HAP-1 (cell line): ENCODE measurements at regions not wholly inside any gene's neighbourhood (a gene's known extent, or its start where the extent isn't known, plus 50 kb on each side); places are given as distances from the start of the nearest gene placed in this dataset.
A peak's percentile ranks its signal among the peaks of the same experiment; 100 is the strongest.

Source experiments
- DNase-seq, 2 experiments: peaks; one replicate each; pipeline ENCODE4 v3.0.0-alpha.2; 2016 to 2020; ENCODE audit warnings: low spot score in 2 of 2
- H3K27me3 ChIP-seq: fragments of 250-450 bp; sonication (Bioruptor Pico); 2 replicates; pipeline ENCODE4 v1.5.1; 2020; ENCODE audit warnings: low read depth, mild to moderate bottlenecking, moderate library complexity
- H3K36me3 ChIP-seq: fragments of 250-450 bp; sonication (Bioruptor Pico); replicated peaks from 2 replicates; pipeline ENCODE4 v1.5.1; 2020; ENCODE audit warnings: mild to moderate bottlenecking
- H3K4me1 ChIP-seq: fragments of 250-450 bp; sonication (Bioruptor Pico); 2 replicates; pipeline ENCODE4 v1.5.1; 2020; ENCODE audit warnings: mild to moderate bottlenecking
- H3K4me3 ChIP-seq: fragments of 250-450 bp; sonication (Bioruptor Pico); 2 replicates; pipeline ENCODE4 v1.5.1; 2020; ENCODE audit warnings: mild to moderate bottlenecking, moderate library complexity
- H3K9me3 ChIP-seq: fragments of 250-450 bp; sonication (Bioruptor Pico); 2 replicates; pipeline ENCODE4 v1.5.1; 2020; ENCODE audit warnings: mild to moderate bottlenecking, moderate library complexity
- in situ Hi-C: fragments of 300-500 bp; cut with MboI; formaldehyde crosslinking; loops from 3 replicates; pipeline ENCODE4 v1.14.3; 2020; ENCODE audit warnings: low sequenced_read_pairs, inconsistent platforms, mixed read lengths

DNA sequence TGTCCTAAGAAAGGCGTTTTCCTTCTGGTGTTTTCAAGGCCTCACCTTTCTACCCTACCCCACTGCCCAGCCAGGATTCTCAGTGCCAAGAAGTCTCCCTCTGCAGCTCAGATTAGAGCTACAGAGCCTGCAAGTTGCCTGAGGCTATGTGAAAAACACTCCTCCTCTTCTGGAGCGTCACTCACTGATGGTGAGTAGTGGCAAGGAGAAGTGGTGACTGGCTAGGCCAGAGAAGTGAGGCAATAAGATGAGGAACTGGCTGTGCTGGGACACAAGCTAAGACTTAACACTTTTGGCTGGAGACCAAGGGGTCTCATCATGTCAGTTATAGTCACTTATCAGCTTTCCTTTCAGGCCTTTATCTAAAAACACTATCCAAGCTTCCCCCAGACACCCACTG lies 86.7 kb upstream of the PRKAR2B start:
- Histone ChIP-seq H3K4me3 (no peak overlapping the region), H3K36me3 (no peaks in the 10 kb centered on the region), H3K9me3 (no peaks in the 10 kb centered on the region), H3K27me3 (no peaks in the 10 kb centered on the region), H3K4me1 (no peaks in the 10 kb centered on the region)
- in situ Hi-C loops, result no loop called here
- no peak for DNase-seq

DNA sequence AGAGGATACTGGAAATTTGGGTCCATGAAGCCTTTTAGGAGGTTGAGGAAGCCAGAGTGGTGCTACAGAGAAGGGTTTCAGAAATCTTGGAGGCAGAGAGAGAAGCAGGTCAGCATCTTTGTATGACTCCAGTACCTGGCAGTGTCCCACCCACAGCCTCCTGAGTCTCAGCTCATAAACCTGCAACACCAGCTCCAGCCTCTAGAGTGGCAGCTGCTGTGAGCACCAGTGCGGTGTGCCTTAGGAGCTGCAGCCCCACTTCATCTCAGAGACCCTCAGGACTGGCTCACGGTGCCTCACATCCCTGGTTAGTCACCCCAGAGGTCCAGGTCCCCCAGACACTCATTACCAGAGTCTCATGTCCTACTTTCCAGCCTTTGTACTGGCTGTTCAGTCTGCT lies 84.8 kb upstream of the PRKAR2B start:
- in situ Hi-C loops, result no loop called here
- DNase-seq, result peak in 1 of 2 experiments; percentile 34
- H3K27me3 ChIP-seq, result no peaks in the 10 kb centered on the region
- H3K9me3 ChIP-seq, result no peaks in the 10 kb centered on the region
- no peak overlapping the region for H3K4me3 ChIP-seq
- H3K4me1 ChIP-seq, result no peaks in the 10 kb centered on the region
- H3K36me3 ChIP-seq, result no peaks in the 10 kb centered on the region

GRCh38 chr7:106962751-106963150 lies 81.8 kb upstream of the PRKAR2B start:
- H3K4me1 ChIP-seq, result no peaks in the 10 kb centered on the region

DNA sequence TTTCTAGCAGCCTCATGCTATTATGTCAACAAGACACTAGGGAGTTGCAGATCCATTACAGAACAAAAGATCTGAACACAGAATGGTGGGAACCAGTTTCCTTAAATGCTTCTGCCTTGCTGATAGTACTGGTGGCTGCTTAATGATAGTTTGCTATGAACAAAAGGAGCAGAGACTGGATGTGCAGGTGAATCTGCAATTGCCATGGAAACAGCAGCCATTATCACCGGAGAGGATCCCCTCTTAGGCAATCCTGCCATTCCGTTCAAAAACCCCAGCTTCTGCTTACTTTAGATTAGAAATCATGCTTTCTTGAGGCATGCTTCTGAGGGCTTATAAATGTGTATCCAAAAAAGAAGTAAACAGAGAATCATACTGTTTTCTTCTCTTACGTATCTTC lies 80.0 kb upstream of the PRKAR2B start:
- DNase-seq, result no peak
- Histone ChIP-seq H3K4me1 (no peaks in the 10 kb centered on the region), H3K27me3 (no peaks in the 10 kb centered on the region), H3K36me3 (no peaks in the 10 kb centered on the region), H3K4me3 (no peak overlapping the region), H3K9me3 (no peaks in the 10 kb centered on the region)
- in situ Hi-C loops, result no loop called here

More at GRCh38 chr7:106962751-106963150, 81.8 kb upstream of the PRKAR2B start:
- in situ Hi-C loops, result no loop called here
- H3K9me3 ChIP-seq, result no peaks in the 10 kb centered on the region
- no peaks in the 10 kb centered on the region for H3K36me3 ChIP-seq
- no peaks in the 10 kb centered on the region for H3K27me3 ChIP-seq
- no peak for DNase-seq
- no peak overlapping the region for H3K4me3 ChIP-seq

GRCh38 chr7:106965108-106965507 lies 79.4 kb upstream of the PRKAR2B start:
- no peak for DNase-seq
- no peaks in the 10 kb centered on the region for H3K36me3 ChIP-seq
- in situ Hi-C loops, result no loop called here
- H3K4me3 ChIP-seq, result no peak overlapping the region
- H3K27me3 ChIP-seq, result no peaks in the 10 kb centered on the region
- H3K9me3 ChIP-seq, result no peaks in the 10 kb centered on the region
- no peaks in the 10 kb centered on the region for H3K4me1 ChIP-seq

DNA sequence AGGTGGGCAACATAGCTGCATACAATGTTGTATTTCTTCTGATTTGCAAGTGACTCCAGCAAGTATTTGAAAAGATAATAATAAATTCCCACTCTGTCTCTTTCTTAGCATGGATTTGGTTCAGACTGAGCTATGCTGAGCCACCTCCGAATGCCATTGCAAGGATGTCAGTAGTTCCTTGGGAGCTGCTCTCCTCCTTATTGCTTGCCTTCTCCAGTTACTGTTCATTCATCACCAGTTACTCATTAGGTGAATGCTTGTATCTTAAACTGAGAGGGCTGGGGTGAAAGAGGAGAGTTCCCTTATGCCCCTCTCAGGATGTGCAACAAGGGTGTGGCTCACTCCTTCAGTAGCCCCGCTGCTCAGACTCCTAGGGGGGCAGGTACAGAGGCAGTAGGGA lies 78.4 kb upstream of the PRKAR2B start:
- no peaks in the 10 kb centered on the region for H3K36me3 ChIP-seq
- H3K4me1 ChIP-seq, result no peaks in the 10 kb centered on the region
- no peak overlapping the region for H3K4me3 ChIP-seq
- in situ Hi-C loops, result no loop called here
- no peak for DNase-seq
- no peaks in the 10 kb centered on the region for H3K9me3 ChIP-seq
- H3K27me3 ChIP-seq, result no peaks in the 10 kb centered on the region

- no peak for DNase-seq
- no peaks in the 10 kb centered on the region for H3K4me1 ChIP-seq
- no peak overlapping the region for H3K4me3 ChIP-seq
- no peaks in the 10 kb centered on the region for H3K27me3 ChIP-seq
- H3K36me3 ChIP-seq, result no peaks in the 10 kb centered on the region
- no peaks in the 10 kb centered on the region for H3K9me3 ChIP-seq
- in situ Hi-C loops, result no loop called here
These were observed 76.3 kb upstream of the PRKAR2B start for GRCh38 chr7:106968160-106968559.

DNA sequence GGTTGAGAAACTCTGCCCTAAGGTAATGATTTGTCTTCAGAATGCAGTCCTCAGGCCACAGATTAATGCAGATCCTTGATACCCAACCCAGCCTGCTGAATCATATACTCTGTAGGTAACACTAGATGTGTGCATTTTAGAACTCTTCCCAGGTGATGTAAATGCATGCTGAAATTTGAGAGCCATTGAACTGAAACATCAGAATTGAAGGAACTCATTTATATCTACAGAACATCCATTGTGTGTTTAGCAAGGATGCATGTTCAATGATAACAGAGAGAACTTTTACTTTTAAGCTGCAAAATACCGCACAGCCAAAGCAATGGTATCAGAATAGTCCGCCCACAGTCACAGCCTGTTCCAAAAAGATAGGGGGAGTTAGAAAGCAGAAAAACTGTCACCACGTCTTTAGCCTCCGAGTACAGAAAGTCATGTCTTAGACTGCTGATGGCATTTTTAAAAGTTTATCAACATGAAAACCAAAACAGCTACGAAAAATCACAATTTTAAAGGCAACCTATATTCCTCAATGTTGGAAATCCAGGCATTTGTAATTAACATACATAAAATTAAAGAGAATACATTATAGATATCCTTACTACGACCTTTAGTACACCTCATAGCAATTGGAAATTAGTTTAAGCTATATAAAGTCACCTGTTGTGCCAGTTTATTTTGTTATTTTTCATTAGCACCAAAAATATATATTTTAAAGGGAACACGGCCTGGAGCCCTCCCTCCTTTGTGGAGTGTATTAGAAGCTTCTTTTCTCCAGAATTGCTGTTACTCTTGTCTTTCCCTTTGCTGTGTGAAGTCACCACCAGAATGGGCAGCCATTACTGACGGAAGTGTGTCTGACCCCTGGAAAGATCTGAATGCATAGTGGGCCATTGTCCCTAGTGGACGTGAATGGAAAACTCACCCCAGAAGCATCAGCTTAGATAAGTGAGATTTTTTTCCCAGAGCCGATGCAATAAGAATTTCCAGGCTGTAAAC lies 65.8 kb upstream of the PRKAR2B start:
- H3K4me3 ChIP-seq, result no peak overlapping the region
- in situ Hi-C loops, result no loop called here
- no peaks in the 10 kb centered on the region for H3K27me3 ChIP-seq
- no peaks in the 10 kb centered on the region for H3K9me3 ChIP-seq
- DNase-seq, result no peak
- no peaks in the 10 kb centered on the region for H3K4me1 ChIP-seq
- H3K36me3 ChIP-seq, result no peaks in the 10 kb centered on the region

- Histone ChIP-seq H3K36me3 (no peaks in the 10 kb centered on the region), H3K4me1 (no peaks in the 10 kb centered on the region), H3K4me3 (no peak overlapping the region), H3K9me3 (no peaks in the 10 kb centered on the region), H3K27me3 (no peaks in the 10 kb centered on the region)
- DNase-seq, result no peak
- in situ Hi-C loops, result no loop called here
These were observed 64.8 kb upstream of the PRKAR2B start for GRCh38 chr7:106979551-106980357.

DNA sequence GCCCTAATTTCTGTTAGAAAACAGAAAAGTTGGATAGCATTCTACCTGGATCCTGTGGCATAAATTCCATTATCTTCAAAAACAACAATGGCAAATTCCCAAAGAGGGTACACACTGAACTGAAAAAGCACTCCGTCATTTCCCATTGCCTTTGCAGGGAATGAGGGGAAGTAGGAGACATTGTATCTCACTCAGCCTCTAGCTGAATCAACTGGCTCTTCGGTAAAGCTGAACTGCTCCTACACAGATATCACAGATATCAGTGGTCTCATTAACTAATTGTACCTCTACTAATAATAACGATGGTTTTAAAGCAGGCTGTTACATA lies 64.2 kb upstream of the PRKAR2B start:
- Histone ChIP-seq H3K36me3 (no peaks in the 10 kb centered on the region), H3K4me3 (no peak overlapping the region), H3K9me3 (no peaks in the 10 kb centered on the region), H3K27me3 (no peaks in the 10 kb centered on the region), H3K4me1 (no peaks in the 10 kb centered on the region)
- in situ Hi-C loops, result no loop called here
- DNase-seq, result no peak

DNA sequence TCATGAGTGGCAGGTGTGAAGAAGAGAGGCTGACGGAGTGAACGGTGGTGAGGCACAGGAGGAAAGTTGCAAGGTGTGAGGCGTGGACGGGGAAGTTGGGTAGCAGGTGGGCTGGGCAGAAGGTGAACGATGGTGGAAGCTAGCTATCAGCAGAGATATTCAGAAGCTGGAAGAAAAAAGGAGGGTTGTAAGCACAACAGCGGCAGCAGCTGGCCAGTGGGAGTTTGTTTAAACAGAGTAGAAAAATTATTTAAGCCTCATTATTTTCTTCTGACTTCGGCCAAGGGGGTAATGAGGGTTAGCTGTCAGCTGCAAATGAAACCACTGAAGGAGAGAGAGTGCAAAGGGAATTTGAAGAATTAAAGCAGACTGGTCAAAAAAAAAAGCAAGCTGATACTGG lies 62.1 kb upstream of the PRKAR2B start:
- DNase-seq, result no peak
- no peaks in the 10 kb centered on the region for H3K36me3 ChIP-seq

GRCh38 chr7:106984034-106984433 lies 60.5 kb upstream of the PRKAR2B start:
- Histone ChIP-seq H3K27me3 (no peaks in the 10 kb centered on the region), H3K4me1 (no peaks in the 10 kb centered on the region)

More for the DNA sequence above, 62.1 kb upstream of the PRKAR2B start:
- in situ Hi-C loops, result no loop called here
- H3K4me3 ChIP-seq, result no peak overlapping the region
- no peaks in the 10 kb centered on the region for H3K9me3 ChIP-seq
- no peaks in the 10 kb centered on the region for H3K4me1 ChIP-seq
- H3K27me3 ChIP-seq, result no peaks in the 10 kb centered on the region

DNA sequence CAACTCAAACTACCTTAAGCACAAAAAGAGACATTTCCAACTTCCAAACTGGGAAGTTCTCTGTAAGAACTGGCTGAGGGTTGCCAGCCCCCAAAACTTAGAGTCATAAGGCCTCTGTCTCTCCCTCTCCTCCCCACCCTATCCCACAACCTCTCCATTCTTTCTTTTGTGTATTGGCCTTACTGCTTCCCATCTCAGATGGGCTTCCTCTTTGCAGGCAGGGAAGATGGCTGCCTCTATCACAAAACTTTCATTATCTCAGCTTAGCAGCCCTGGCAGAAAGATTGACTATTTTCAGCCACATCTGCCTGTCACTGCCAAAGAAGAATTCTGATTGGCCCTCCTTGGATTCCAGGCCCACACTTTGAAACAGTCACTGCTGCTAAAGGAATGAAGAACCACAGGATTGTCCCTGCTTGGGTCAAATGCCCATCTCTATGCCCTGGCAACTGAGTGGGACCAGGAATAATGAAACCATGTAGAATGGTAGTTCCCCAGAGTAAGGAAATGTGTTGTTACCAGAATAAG lies 58.0 kb upstream of the PRKAR2B start:
- Histone ChIP-seq H3K27me3 (no peaks in the 10 kb centered on the region), H3K4me1 (no peaks in the 10 kb centered on the region; the same call in 1 of the 2 replicates), H3K4me3 (no peak overlapping the region), H3K9me3 (no peaks in the 10 kb centered on the region), H3K36me3 (no peaks in the 10 kb centered on the region)
- in situ Hi-C loops, result no loop called here
- DNase-seq, result no peak

More at GRCh38 chr7:106984034-106984433, 60.5 kb upstream of the PRKAR2B start:
- in situ Hi-C loops, result no loop called here
- DNase-seq, result no peak
- Histone ChIP-seq H3K9me3 (no peaks in the 10 kb centered on the region), H3K36me3 (no peaks in the 10 kb centered on the region), H3K4me3 (no peak overlapping the region)

- Histone ChIP-seq H3K36me3 (no peaks in the 10 kb centered on the region), H3K9me3 (no peaks in the 10 kb centered on the region), H3K27me3 (no peaks in the 10 kb centered on the region), H3K4me1 (no peaks in the 10 kb centered on the region; the same call in 1 of the 2 replicates), H3K4me3 (no peak overlapping the region)
- no peak for DNase-seq
- in situ Hi-C loops, result no loop called here
These were observed 56.7 kb upstream of the PRKAR2B start for GRCh38 chr7:106987777-106988176.
